Bone marrow (tissue), 2 donors: ENCODE measurements at regions not wholly inside any gene's neighbourhood (a gene's known extent, or its start where the extent isn't known, plus 50 kb on each side); places are given as distances from the start of the nearest gene placed in this dataset.
"Not testable (repeated sequence)": the region's sequence is repeated elsewhere in the genome, so short reads cannot be mapped to it uniquely, and the experiment has no call there.

Experiments used
- DNase-seq, 2 donors: peaks; one replicate each; lab custom pipeline; 2025; lab: John Stamatoyannopoulos, UW

- no peak for DNase-seq
Measured at GRCh38 chr9:75282047-75282446, 193.7 kb downstream of the OSTF1 start.

GRCh38 chr9:75289332-75289731 is 201.0 kb downstream of the OSTF1 start:
- DNase-seq, result no peak

GRCh38 chr9:75299324-75299723 is 211.0 kb downstream of the OSTF1 start:
- DNase-seq, result no peak

- DNase-seq, result no peak
Measured at GRCh38 chr9:75333624-75334023, 245.3 kb downstream of the OSTF1 start.

- no peak for DNase-seq
Measured at GRCh38 chr9:75358846-75359245, 270.5 kb downstream of the OSTF1 start.

- no peak for DNase-seq
Measured at GRCh38 chr9:75359638-75360037, 271.3 kb downstream of the OSTF1 start.

GRCh38 chr9:75360252-75360651 is 271.9 kb downstream of the OSTF1 start:
- DNase-seq, result no peak

GRCh38 chr9:75362446-75362845 is 274.1 kb downstream of the OSTF1 start:
- DNase-seq, result not testable (repeated sequence)

GRCh38 chr9:75365196-75365595 is 276.9 kb downstream of the OSTF1 start:
- DNase-seq, result no peak

GRCh38 chr9:75369989-75370388 is 281.7 kb downstream of the OSTF1 start:
- no peak for DNase-seq

GRCh38 chr9:75372499-75373268 is 284.4 kb downstream of the OSTF1 start:
- no peak for DNase-seq

- no peak for DNase-seq
Measured at GRCh38 chr9:75376680-75377254, 288.5 kb downstream of the OSTF1 start.

- no peak for DNase-seq
Measured at GRCh38 chr9:75378036-75378435, 289.7 kb downstream of the OSTF1 start.

GRCh38 chr9:75378926-75379325 is 290.6 kb downstream of the OSTF1 start:
- no peak for DNase-seq

- DNase-seq, result no peak
Measured at GRCh38 chr9:75382126-75382525, 293.8 kb downstream of the OSTF1 start.

- DNase-seq, result not testable (repeated sequence)
Measured at GRCh38 chr9:75383420-75384034, 295.2 kb downstream of the OSTF1 start.

GRCh38 chr9:75385236-75385635 is 296.9 kb downstream of the OSTF1 start:
- no peak for DNase-seq

- no peak for DNase-seq
Measured at GRCh38 chr9:75389101-75389500, 300.8 kb downstream of the OSTF1 start.

GRCh38 chr9:75390951-75391350 is 302.6 kb downstream of the OSTF1 start:
- DNase-seq, result no peak

- DNase-seq, result no peak
Measured at GRCh38 chr9:75391497-75391896, 303.2 kb downstream of the OSTF1 start.

- no peak for DNase-seq
Measured at GRCh38 chr9:75395336-75395735, 307.0 kb downstream of the OSTF1 start.

GRCh38 chr9:75397836-75398235 is 309.5 kb downstream of the OSTF1 start:
- no peak for DNase-seq

GRCh38 chr9:75408391-75408790 is 320.1 kb downstream of the OSTF1 start:
- DNase-seq, result no peak
